NCI-H2107 treated with DMSO at 0.1 percent for 48 hours (cell line): ENCODE measurements at regions not wholly inside any gene's neighbourhood (a gene's known extent, or its start where the extent isn't known, plus 50 kb on each side); places are given as distances from the start of the nearest gene placed in this dataset.
"Not testable (repeated sequence)": the region's sequence is repeated elsewhere in the genome, so short reads cannot be mapped to it uniquely, and the experiment has no call there.

Experiments used
- DNase-seq: peaks from one replicate; lab custom pipeline; 2025; ENCODE audit not compliant: unreplicated experiment; lab: John Stamatoyannopoulos, UW

GRCh38 chr11:130979386-130979972, 63.2 kb upstream of the SNX19 start:
- DNase-seq, result no peak

GRCh38 chr11:130980071-130980862, 64.0 kb upstream of the SNX19 start:
- DNase-seq, result no peak

GRCh38 chr11:130984241-130984640, 68.0 kb upstream of the SNX19 start:
- not testable (repeated sequence) for DNase-seq

- no peak for DNase-seq
Observed at GRCh38 chr11:130992788-130993187, 76.5 kb upstream of the SNX19 start.

- DNase-seq, result no peak
Observed at GRCh38 chr11:130994043-130994442, 77.8 kb upstream of the SNX19 start.

- no peak for DNase-seq
Observed at GRCh38 chr11:130995266-130995665, 79.0 kb upstream of the SNX19 start.

GRCh38 chr11:130997278-130997677, 81.0 kb upstream of the SNX19 start:
- no peak for DNase-seq

- DNase-seq, result no peak
Observed at GRCh38 chr11:130999086-130999485, 82.8 kb upstream of the SNX19 start.

- no peak for DNase-seq
Observed at GRCh38 chr11:130999992-131000770, 83.9 kb upstream of the SNX19 start.

GRCh38 chr11:131002145-131002544, 85.9 kb upstream of the SNX19 start:
- no peak for DNase-seq

- no peak for DNase-seq
Observed at GRCh38 chr11:131005829-131006228, 89.5 kb upstream of the SNX19 start.

- DNase-seq, result no peak
Observed at GRCh38 chr11:131025020-131025419, 108.7 kb upstream of the SNX19 start.

GRCh38 chr11:131025421-131026125, 109.3 kb upstream of the SNX19 start:
- DNase-seq, result no peak

GRCh38 chr11:131027491-131027890, 111.2 kb upstream of the SNX19 start:
- no peak for DNase-seq

GRCh38 chr11:131033151-131033651, 116.9 kb upstream of the SNX19 start:
- DNase-seq, result no peak

GRCh38 chr11:131036514-131036913, 120.2 kb upstream of the SNX19 start:
- DNase-seq, result no peak

- DNase-seq, result no peak
Observed at GRCh38 chr11:131037873-131038272, 121.6 kb upstream of the SNX19 start.

- DNase-seq, result no peak
Observed at GRCh38 chr11:131038597-131038996, 122.3 kb upstream of the SNX19 start.

GRCh38 chr11:131041331-131042040, 125.2 kb upstream of the SNX19 start:
- no peak for DNase-seq

GRCh38 chr11:131042041-131042390, 125.7 kb upstream of the SNX19 start:
- DNase-seq, result no peak

GRCh38 chr11:131043251-131043650, 127.0 kb upstream of the SNX19 start:
- no peak for DNase-seq
